BJ (cell line): ENCODE measurements at regions not wholly inside any gene's neighbourhood (a gene's known extent, or its start where the extent isn't known, plus 50 kb on each side); places are given as distances from the start of the nearest gene placed in this dataset.
"Not testable (repeated sequence)": the region's sequence is repeated elsewhere in the genome, so short reads cannot be mapped to it uniquely, and the experiment has no call there.

Experiments
- CTCF ChIA-PET: fragments of 350-600 bp; formaldehyde crosslinking; extraction: SDS; loops from one replicate; lab custom pipeline; 2021; ENCODE audit warnings: antibody characterized with exemption, inconsistent platforms; lab: Yijun Ruan, JAX
- POLR2A ChIA-PET: fragments of 300-600 bp; sonication (Branson Sonifier 250); formaldehyde crosslinking; extraction: SDS; loops from one replicate; lab custom pipeline; 2021; ENCODE audit warnings: antibody characterized with exemption; lab: Charles Lee
- DNase-seq: peaks from one replicate; pipeline ENCODE4 v3.0.0-alpha.2; 2011; ENCODE audit warnings: low read depth
- H3K27me3 ChIP-seq: 2 replicates; pipeline ENCODE4 v1.6.0; 2011; ENCODE audit warnings: low read length; ENCODE audit not compliant: control insufficient read depth, insufficient read depth
- H3K36me3 ChIP-seq: 2 replicates; pipeline ENCODE4 v1.5.1; 2011; ENCODE audit warnings: low read length; ENCODE audit not compliant: control insufficient read depth, insufficient read depth
- H3K4me3 ChIP-seq: 2 replicates; pipeline ENCODE4 v1.5.1; 2011; ENCODE audit warnings: low read depth, mild to moderate bottlenecking, control low read depth, low read length
- TF ChIP-seq, protein P1 (sequence below): IDR thresholded peaks from 2 replicates; pipeline ENCODE4 v1.5.1; 2011; ENCODE audit warnings: low read depth, mild to moderate bottlenecking, control low read depth, inconsistent platforms, low read length, moderate library complexity; ENCODE audit not compliant: insufficient read depth

DNA sequence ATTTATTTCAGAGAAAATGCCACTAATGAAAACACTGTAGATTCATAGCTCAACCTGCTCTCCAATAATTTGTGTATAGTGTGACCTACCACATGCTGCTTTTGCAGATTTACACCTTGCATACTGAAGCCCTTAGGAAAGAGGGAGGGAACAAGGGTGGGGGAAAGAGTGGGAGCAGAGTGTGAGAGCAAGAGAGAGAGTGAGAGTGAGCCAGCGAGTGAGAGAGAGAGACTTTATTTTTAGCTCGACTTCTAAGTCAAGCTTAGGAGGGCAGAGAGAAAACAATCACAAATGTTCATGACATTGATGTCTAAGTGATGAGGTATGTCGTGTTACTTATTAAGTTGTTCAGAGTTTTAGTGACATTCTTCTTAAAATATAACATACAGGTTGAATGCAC lies 112.5 kb upstream of the HAND2 start:
- Histone ChIP-seq H3K36me3 (no peaks in the 10 kb centered on the region), H3K4me3 (no peak overlapping the region), H3K27me3 (no peaks in the 10 kb centered on the region)
- no peak for DNase-seq
- ChIA-PET POLR2A (no interaction called here), CTCF (no interaction called here)
- TF ChIP-seq, protein P1, sequence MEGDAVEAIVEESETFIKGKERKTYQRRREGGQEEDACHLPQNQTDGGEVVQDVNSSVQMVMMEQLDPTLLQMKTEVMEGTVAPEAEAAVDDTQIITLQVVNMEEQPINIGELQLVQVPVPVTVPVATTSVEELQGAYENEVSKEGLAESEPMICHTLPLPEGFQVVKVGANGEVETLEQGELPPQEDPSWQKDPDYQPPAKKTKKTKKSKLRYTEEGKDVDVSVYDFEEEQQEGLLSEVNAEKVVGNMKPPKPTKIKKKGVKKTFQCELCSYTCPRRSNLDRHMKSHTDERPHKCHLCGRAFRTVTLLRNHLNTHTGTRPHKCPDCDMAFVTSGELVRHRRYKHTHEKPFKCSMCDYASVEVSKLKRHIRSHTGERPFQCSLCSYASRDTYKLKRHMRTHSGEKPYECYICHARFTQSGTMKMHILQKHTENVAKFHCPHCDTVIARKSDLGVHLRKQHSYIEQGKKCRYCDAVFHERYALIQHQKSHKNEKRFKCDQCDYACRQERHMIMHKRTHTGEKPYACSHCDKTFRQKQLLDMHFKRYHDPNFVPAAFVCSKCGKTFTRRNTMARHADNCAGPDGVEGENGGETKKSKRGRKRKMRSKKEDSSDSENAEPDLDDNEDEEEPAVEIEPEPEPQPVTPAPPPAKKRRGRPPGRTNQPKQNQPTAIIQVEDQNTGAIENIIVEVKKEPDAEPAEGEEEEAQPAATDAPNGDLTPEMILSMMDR = no peak

DNA sequence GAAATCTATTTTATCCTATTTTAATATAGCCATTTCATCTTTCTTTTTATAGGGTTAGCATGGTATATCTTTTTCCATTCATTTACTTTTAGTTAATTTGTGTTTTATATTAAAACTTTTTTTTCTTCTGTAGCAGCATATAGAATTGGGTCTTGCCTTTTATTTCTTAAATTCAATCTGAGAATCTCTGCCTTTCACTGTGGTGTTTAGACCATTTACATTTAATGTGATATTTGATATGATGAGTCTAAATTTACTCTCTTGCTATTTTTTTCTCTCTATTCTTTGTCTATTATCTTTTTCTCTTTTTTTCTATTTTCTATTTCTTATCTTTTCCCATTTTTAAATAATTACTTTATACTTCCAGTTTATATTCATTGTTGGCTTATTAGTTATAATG lies 105.4 kb upstream of the HAND2 start:
- TF ChIP-seq, protein P1 = no peak
- H3K27me3 ChIP-seq = no peaks in the 10 kb centered on the region
- ChIA-PET CTCF (no interaction called here), POLR2A (no interaction called here)
- DNase-seq = no peak
- no peak overlapping the region for H3K4me3 ChIP-seq
- H3K36me3 ChIP-seq = no peaks in the 10 kb centered on the region

DNA sequence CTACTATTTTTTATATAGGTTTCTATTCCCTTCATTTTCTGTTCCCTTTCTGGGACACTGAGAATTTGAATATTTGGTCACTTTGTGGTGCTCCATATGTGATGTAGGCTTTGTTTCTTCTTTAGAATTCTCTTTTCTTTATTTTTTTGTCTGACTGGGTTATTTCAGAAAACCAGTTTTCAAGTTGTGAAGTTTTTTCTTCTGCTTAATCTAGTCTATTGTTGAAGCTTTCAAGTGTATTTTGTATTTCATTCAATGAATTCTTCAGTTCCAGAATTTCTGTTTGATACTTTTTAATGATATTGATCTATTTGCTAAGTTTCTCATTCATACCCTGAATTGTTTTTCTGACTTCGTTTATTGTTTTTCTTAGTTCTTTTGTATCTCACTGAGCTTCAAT lies 96.2 kb upstream of the HAND2 start:
- POLR2A ChIA-PET = no interaction called here
- no peak overlapping the region for H3K4me3 ChIP-seq
- H3K36me3 ChIP-seq = no peaks in the 10 kb centered on the region
- H3K27me3 ChIP-seq = no peaks in the 10 kb centered on the region
- CTCF ChIA-PET = no interaction called here
- TF ChIP-seq, protein P1 = no peak
- no peak for DNase-seq

DNA sequence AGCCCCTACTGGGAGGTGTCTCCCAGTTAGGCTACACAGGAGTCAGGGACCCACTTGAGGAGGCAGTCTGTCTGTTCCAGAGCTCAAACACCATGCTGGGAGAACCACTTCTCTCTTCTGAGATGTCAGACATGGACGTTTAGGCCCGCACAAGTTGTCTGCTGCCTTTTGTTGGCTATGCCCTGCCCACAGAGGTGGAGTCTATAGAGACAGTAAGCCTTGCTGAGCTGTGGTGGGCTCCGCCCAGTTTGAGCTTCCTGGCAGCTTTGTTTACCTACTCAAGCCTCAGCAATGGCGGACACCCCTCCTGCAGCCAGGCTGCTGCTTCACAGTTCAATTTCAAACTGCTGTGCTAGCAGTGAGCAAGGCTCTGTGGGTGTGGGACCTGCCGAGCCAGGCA lies 88.6 kb upstream of the HAND2 start:
- CTCF ChIA-PET, DNase-seq, H3K27me3 ChIP-seq, POLR2A ChIA-PET, H3K36me3 ChIP-seq, H3K4me3 ChIP-seq: not testable (repeated sequence)

DNA sequence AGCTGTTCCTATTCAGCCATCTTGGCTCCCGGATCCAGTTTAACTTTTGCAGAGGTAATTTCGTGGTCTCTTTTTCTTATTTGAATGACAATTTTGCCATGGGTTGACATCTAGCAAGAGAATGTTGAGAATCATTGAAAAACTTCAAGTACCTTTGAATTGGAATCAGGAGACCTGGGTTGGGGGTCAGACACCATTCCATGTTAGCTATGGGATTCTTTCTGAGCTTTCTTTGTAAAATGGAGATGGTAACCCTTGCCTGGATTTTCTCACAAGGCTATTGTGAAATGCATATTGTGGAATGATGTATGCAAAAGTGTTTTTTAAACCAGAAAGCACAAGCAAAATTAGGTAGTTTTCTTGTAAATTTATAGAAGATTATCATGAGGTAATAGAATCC lies 79.1 kb upstream of the HAND2 start:
- ChIA-PET POLR2A (no interaction called here), CTCF (interaction anchor here (0.7 kb wide), 1 partner anchor 84 kb away, joined by 3 read pairs; no protein-coding TSS in a partner anchor)
- DNase-seq = no peak
- H3K27me3 ChIP-seq = no peaks in the 10 kb centered on the region
- no peak overlapping the region for H3K4me3 ChIP-seq
- no peaks in the 10 kb centered on the region for H3K36me3 ChIP-seq
- TF ChIP-seq, protein P1 = no peak

DNA sequence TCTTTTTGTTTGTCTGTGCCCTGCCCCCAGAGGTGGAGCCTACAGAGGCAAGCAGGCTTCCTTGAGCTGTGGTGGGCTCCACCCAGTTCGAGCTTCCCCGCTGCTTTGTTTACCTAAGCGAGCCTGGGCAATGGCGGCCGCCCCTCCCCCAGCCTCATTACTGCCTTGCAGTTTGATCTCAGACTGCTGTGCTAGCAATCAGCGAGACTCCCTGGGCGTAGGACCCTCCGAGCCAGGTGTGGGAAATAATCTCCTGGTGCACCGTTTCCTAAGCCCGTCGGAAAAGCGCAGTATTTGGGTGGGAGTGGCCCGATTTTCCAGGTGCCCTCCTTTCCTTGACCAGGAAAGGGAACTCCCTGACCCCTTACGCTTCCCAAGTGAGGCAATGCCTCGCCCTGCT lies 78.6 kb upstream of the HAND2 start:
- POLR2A ChIA-PET, H3K27me3 ChIP-seq, H3K4me3 ChIP-seq, DNase-seq, H3K36me3 ChIP-seq, CTCF ChIA-PET: not testable (repeated sequence)
